ENCODE measurements at regions not wholly inside any gene's neighbourhood (a gene's known extent, or its start where the extent isn't known, plus 50 kb on each side); places are given as distances from the start of the nearest gene placed in this dataset.

DNA sequence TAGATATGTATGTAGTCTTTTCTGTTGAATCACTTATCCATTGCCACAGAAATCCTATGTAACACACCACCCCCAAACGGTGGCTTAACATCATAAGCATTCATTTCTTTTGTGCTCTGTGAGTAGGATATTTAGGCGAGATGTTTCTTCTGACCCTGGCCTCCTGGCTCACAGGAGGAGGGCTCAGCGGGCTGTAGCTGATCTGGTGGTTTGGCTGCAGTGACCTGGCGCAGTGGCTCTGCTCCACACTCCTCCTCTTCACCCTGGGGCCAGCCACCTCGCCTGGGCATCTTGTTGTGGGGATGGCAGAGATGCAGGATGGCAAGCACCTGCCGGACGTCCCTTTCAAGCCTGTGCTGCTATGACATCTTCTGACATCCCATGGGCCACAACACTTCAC is 147.1 kb upstream of the IRS2 start:
- no peak for DNase-seq

DNA sequence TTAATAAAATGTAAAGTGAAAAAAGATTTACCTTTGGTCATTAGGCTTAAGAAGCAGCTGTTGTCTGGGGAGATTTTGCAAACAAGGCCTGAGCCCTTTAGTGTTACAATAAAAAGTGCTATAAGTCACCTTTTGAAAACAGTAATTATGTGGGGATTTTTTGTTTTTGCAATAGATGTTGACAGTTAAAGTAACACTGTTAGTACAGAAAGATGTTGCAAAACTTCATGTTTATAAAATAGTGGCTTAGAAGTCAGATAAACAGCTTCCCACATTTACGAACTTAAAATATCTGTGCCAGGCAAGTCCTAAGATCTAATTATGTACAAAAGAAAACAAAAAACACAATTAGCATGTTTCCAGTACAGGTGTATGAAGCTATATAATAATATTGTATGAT is 138.0 kb upstream of the IRS2 start:
- DNase-seq = no peak

DNA sequence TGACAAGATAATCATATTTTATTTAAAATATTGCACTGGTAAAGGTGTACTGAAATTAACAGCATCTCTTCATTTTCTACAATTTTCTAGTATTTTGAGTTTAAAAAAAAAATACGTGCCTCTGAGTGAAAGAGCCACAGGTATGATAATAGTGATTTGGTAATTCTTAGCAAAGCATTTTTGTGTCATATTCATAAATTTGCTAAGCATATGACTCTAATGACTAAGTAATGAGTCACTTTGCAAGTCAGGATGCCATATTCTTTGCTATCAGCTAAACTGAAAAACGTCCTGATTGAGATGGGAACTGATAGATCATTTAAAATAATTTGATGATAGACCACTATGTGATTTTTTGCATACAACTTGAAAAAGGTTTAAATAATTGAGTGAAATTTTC is 136.1 kb upstream of the IRS2 start:
- no peak for DNase-seq

DNA sequence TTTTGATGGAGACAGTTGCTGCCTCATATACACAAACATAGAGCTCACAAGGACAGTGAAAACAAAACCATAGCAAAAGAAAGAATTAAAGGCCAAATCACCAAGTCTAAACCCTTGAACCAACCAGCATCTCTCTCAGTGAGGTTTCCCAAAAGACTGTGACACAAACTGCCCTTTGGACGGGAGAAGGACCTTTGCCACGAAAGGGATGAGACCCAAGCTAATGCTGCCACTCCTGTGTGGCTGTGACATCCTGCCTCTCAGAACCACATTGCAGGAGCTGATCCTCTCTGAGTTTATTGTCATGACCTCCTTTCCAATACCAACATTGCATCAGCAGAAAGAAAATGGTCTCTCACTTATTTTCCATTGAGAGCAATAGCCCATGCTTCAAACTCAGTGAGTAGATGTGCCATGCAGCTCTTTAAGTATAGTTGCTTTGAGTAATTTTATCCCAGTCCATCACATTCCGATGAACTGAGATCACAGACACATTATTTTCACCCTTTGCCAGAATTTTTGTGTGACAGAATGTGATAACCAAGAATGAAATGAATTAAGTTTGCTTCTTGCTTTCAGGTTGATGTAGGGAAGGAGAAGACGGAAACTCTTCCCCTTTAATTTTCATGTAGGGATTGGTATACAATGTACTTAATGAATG is 133.5 kb upstream of the IRS2 start:
- no peak for DNase-seq

DNA sequence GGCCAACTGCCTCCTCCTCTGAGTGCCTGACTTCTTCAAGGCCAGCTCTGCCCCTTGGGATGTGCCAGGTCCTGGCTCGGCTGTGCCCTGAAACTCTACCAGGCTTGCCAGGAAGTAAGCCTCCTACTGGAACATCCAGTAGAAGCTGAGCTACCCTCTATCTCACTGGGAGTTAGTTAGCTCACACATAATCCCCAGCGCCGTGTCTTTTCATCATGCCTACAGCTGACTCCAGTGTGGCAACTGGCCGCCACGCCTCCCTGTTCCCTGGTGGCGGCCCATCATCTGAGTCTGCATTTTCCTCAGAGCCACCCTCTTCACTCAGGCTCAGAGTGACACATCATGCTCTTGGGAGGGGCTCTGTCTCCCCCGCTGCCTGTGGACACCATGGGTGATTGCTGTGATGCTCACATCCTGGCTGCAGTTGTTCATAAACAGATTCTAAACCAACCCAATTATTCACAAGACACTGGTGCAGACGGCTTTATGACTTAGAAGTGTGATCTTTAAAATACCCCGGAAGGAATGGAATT is 131.9 kb upstream of the IRS2 start:
- DNase-seq = no peak

DNA sequence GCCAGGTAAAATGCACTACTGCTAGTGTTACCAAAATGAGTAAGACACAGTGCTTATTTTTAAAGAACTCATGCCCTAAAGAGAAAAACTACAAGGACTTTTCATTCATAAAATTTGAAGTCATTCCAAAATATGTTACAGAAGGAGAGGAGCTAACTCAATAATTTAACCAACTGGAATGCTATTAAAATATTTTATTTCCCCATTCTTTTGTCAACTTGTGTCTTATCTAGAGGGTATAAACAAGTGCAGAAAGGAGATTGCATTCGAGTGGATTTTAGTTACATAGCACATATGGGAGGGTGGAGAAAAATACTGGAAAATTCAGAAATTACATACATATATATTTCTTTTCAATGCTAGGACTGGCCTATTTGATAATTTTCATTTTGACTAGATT is 131.0 kb upstream of the IRS2 start:
- DNase-seq = no peak

DNA sequence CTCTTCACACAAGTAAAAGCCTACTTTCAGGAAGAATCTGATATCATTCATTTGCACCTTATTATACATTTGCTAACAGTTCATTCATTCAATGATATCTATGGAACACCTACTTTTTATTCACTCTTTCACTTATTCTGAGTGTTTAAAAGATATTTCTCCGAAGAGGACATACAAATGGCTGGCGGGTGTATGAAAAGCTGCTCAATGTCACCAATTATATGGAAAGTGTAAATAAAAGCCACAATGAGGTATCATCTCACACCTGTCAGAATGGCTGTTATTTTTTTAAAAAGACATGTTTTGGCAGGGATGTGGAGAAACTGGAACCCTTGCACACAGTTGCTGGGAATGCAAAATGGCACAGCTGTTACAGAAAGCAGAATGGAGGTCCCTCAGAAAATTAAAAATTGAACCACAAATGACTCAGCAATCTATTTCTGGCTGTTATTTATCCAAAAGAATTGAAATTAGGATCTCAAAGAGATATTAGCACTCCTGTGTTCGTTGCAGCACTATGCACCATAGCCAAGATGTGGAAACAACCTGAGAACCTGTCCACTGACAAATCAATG is 127.6 kb upstream of the IRS2 start:
- DNase-seq = no peak

DNA sequence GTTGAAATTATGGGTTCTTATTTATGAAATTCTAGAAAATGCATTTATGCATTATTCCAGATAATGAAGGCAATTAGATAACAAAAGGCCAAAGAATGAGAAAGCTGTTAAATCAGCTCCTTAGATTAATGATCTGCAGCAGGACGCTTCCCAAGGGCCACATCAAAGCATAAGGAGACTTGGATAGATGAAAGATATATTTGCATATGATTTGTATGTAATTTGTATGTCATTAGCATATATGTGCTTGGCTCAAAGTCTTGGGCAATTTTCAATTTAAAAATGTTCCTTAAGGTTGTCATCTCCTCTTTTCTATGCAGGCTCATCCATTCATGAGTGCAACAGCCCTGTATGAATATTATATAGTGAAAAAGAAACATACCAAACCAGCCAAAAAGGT is 126.8 kb upstream of the IRS2 start:
- no peak for DNase-seq

DNA sequence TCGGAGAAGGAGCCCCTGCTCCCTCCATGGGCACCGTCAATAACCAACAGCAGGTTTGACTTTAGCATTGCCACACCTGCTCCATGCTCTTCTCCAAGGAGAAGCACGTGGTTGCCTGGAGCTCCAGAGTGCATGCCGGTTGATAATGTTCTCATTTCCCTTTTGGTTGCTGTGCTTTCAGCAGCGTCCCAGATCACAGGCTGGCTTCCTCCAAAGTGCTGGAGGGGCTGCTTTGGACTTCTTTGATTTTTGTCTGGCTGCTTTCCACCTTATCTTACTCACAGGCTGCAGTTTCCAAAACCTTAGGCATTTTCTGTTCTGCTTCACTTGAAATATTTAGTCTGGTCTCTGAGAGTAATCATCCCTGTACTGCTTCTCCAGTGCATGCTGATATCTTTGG is 123.8 kb upstream of the IRS2 start:
- DNase-seq = no peak

DNA sequence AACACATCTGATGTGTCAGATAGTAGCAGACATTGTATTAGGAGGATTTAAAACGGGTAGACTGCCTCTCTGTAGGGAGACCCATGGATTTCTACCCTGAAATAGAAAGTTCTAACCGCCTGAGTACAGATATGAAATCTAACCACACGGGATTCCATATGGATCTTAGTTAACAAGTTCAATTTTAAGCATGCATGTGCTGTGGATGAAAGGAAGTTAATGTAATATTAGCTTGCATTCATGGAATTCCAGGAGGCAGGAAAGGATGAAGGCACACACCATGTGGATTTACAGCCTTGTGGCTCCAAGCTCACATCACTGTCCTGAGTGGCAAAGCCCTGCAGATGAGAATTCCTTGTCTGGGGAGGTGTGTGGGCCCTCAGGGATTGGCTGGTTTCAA is 120.6 kb upstream of the IRS2 start:
- no peak for DNase-seq

DNA sequence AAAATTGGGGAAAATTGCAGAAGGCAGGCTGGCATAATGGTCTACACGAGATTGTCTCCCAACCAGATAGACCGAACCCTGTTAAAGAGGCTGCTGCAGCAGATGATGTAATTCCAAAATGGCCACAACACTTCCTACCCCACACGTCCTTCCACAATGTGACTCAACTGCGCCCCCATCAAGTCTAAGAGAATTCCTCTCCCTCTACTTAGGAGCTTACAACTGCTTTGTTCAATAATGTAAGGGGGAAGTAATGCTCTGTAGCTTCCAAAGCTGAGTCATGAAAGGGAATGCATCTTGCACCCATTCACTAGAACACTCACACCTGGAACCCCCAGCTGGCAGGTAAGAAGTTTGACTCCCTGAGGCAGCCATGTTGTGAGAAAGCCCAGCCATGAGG is 117.8 kb upstream of the IRS2 start:
- DNase-seq = no peak

DNA sequence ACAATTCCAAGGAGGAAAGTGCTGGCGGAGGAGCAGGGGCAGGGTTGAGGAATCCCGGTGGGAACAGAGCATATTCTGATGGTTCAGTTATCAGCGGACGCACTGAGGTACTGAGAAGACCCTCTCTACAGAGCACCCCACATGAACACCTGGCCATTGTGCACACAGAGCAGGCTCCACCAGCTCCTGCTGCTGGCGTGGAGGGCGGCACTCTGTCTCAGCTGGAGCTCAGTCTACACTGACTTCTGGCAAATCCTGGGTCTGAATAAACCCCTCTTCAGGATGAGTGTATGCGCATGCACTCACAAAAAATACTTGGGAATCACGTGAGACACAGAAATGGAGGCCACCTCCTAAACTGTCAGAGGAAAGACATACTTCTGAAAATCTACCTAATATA is 114.4 kb upstream of the IRS2 start:
- DNase-seq = peak; percentile 27

DNA sequence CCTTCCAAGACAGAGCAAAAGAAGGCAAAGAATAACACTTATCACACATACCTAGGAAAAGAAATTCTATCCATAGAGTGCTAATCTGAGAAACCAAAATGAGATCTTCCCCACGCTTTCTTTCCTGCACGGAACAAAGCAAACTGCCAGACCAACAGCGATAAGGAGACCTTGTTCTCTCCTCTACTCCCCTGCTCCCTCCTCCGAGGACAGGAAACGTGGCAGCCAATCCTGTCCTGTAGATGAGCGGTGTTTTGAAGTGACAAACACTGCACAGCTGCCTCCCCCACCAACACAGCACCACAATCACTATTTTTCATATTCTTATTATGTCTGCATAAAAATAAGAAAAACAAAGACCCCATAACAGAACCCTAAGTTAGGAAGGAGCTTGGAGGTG is 113.9 kb upstream of the IRS2 start:
- peak; percentile 43 for DNase-seq

DNA sequence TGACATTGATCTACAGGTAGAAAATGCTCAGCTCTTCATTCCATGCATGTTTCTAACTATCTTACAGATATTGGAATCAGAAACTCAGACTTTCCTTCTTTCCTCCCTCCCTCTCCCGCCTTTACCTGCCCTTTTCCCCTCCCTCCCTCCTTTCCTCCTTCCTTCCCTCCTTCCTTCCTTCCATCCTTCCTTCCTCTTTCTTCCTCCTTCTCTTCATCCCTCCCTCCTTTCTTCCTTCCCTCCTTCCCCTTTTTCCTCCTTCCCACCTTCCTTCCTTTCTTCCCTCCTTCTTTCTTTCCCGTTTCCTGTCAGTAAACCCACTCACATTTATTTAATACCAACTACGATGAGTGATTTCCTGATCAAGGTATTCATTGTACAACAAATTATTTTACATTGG is 113.4 kb upstream of the IRS2 start:
- no peak for DNase-seq

DNA sequence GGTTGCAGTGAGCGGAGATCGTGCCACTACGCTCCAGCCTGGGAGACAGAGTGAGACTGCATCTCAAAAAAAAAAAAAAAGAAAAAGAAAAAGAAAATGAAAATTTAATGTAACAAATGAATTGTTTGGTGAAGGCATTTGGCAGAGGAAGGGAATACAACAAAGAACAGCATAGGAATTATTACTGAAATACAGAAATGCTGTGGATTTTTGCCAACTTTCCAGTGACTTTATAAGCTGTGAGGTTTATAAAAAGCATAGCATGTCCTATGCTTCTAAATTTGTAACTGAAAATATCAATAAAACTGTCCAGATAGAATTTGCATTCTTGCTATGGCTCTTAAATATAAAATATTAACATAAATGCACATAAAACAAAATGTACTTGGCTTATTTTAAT is 112.9 kb upstream of the IRS2 start:
- no peak for DNase-seq

DNA sequence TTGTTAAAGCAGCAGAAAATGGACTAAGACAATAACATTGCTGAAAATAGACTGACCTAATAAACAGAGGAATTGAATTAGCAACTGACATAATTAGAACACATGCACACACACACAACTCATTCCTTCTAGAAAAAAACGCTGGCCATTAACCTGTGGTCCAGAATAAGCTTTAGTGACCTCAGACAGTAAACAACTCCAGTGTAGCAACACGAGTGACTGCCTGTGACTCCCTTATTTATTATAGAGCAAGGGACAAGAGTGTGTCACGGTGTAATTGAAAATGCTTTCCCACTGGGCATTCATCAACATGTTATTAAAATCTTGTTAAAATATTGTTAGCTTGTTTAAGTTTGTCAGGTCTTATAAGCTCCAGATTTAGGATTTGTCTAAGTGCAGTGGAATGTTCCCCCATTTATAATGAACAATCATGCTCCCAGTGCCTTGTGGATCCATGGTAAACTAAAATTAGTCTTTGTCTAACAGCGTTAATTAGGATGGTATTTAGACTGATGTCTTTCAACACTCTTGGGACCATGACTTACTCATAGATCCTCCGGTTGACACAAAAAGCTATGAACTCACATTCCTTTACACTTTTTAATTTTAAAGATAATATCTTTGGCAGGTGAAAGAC is 111.7 kb upstream of the IRS2 start:
- DNase-seq = no peak

DNA sequence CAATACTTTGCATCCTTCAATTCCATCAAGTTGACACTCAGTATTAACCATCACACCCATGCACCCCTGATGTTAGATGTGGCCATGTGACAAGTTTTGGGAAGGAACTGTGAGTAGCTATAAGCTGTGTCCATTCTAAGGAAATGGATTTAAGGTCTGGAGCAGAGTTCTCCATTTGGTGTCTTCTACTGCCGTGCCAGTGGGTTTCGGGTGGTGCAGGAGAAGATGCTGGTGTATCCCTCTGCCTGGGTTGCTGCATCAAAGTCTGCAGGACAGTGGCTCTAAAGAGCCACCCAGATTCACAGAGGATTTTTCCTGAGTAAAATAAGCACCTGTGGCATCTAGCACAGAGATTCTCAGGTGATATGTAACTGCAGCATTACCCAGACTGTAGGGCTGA is 105.7 kb upstream of the IRS2 start:
- no peak for DNase-seq

DNA sequence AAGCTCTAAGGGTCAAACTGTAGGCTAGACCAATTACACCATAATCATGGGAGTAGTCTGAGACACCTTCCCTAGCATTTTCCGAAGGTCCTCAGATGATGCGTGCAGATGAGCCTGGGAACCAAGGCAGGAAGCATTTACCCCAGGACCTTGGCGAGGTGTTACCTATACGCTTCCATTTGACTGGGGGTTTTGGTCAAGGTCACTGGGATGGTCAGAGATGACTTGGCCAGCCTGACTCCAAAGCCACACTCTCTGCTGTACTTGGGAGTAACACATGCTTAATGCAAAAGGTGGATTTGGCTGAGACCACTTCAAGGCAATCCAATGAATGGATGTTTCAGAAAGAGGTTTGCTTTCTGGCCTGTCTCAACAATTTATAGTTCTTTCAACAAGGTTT is 98.9 kb upstream of the IRS2 start:
- no peak for DNase-seq

DNA sequence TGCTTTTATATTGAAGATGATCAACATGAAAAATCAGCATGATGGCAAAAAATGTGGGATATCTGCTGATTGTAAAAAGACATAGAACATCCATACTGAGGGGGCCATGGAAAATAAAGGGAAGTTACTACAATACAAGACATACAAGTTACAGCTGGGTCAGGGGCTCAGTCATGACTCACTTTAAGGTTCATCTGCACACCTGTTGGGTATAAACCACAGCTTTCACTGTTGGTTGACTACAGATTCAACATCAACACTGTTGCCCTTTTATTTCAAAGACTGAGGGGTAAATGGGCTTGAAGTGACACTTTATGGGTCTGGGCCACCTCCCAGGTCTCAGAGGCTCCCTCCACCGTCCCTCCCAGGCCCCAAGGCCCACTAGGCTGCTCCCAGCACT is 98.1 kb upstream of the IRS2 start:
- no peak for DNase-seq

DNA sequence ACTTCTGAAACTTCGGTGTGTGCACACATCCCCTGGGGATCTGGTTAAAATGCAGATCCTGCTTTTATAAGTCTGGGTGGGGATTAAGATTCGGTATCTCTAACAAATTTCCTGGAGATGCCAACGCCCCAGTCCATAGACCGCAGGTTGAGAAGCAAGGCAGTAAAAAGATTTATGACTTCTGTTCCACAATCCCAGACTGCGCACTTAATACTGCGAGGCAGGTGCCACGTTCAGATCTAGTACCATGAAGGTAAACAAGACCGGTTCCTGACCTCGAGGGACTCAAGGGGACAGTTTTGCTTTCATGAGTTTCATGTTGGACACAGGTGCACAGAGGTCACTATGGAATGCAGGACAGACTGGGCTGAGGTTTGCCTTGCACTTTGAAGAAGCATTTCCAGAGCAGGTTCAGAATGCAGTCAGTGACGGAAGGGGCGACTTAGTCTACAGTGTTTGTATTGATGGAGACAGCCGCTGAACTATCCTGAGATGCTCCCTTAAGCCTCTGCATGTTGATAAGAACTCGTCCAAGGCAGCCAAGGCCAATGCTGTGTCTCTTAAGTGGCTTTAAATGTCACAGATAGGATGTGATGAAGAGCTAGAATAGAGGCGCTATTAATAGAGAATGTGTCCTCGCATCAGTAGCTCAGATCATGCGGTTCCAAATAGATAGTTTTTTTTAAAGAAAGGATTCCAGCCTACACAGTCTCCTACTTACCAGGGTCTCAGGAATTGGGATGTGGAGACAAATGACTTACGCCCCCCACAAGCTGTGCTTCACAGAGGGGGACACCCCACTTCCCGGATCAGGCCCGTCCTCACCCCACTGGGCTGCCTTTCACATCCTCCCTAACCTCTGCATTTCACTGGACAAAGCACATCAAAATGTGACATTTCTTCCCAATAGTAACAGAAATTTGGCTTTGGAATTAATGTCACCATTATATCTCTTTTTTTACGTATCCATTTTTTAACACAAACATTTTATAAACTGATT is 97.1 kb upstream of the IRS2 start:
- no peak for DNase-seq

DNA sequence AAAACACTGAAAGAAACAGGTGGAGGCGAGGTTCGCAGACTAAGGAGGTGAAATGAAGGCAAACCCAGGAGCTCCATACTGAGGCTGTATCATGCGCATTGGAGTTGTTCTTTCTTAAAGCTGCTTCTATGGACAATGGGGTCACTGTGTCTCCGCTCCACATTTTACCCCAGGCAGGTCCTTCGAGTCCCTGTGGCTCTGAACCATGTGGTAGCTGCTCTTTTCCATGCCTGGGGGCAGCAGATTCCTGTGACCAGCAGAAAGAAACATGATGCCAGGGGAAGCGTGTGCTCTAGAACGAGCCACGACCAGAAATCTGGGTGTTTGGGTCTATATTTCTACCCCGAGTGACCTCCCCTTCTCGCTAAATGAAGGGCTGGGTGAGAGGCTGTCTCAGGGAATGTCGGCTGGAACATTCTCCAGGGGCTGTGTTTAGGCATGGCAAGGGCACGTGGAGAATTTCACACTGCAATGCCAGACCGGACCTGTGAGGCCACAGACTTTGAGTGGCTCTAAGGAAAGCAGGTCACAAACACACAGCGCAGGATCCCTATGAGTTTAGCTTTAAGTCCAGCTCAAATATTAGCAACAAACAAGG is 95.7 kb upstream of the IRS2 start:
- no peak for DNase-seq

DNA sequence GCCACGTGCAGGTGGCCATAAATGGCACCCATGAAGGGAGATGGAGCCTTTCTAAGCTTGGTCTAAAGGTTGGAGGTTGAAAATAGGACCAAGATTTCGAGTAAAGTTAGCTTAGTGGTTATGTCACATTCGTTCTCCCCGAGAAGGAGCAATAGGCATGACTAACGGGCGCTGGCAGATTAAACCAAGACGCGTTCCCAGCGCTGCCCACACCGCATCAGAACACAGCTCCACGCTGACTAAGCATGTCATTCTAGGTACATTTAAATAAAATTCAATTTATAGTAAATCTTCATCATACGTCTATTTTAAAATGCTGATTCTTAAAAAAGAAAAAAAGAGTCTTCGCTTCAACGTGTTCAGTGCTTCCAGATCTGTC is 95.0 kb upstream of the IRS2 start:
- no peak for DNase-seq

All from DMS153 (cell line).